G401 (cell line): ENCODE measurements at regions not wholly inside any gene's neighbourhood (a gene's known extent, or its start where the extent isn't known, plus 50 kb on each side); places are given as distances from the start of the nearest gene placed in this dataset.

Experiments used
- DNase-seq: peaks from one replicate; pipeline ENCODE4 v3.0.0-alpha.2; 2015; ENCODE audit warnings: low spot score
- in situ Hi-C: cut with HindIII; loops from 2 replicates; pipeline ENCODE4 v1.10.0; 2016; ENCODE audit warnings: low sequenced_read_pairs, mixed read lengths

GRCh38 chr5:90022002-90022710 is 387.4 kb downstream of the CETN3 start:
- no peak for DNase-seq
- in situ Hi-C loops, result no loop called here

DNA sequence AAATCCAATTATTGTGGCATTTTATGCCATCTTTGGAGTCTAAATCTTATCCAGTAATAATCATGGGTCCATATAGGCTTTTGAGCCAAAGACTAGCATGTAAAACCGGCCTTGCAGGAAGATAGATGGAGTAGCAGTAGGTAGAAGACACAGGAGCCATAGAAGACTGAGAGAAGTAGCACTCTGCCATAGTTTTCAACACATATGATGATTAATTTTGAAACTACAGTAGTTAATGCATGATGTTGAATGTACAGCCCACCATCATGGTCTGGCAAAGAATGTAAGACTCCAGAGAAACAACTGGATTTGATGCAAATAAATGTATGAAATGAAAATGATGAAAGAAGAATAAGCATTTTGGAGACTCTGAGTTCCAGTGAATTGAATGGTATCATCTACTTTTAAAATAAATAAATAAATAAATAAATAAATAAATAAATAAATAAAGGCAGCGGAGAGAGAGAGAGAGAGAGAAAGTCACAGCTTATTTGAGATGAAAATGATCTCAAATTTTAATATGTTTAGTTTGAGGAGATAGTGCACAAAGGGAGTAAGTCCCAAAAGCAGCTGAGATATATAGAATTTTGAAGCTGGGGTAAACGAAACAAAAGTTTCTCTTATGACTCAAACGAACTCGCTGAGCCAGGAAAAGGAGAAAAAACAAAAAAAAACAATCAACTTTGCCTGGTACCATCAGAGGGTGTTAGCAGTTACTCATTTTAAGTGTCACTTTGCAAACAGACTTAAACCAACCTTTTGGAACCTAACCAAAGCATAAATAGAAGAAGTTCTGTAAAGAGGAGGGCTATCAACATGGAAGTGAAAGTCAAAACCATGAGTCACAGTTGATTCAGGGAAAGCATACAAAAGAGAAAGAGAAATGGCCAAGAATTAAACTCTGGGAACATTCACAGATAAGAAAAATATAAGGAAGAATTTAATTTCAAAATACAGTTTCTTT is 388.7 kb downstream of the CETN3 start:
- in situ Hi-C loops, result no loop called here
- DNase-seq, result no peak

DNA sequence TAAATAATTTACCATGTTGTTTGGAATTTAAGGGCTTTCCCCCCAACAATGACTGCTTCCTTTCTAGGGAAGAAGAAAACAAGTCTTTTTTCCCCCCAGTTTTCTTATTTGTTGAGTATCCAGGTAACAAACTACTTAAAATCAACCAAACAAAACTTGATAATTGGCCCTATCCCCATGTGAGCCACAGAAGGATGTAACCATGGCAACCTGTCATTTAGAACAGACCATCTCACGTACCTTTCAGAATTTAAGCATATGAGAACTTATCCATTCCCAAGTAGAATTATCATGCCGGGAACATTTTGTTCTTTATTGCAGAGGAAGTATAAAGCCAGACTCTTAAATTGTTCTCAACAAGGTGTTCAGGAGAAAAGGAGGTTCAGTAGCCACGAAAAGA is 392.3 kb downstream of the CETN3 start:
- no peak for DNase-seq
- in situ Hi-C loops, result no loop called here

- no peak for DNase-seq
- in situ Hi-C loops, result no loop called here
Observed at GRCh38 chr5:90015584-90016018, 394.0 kb downstream of the CETN3 start.

DNA sequence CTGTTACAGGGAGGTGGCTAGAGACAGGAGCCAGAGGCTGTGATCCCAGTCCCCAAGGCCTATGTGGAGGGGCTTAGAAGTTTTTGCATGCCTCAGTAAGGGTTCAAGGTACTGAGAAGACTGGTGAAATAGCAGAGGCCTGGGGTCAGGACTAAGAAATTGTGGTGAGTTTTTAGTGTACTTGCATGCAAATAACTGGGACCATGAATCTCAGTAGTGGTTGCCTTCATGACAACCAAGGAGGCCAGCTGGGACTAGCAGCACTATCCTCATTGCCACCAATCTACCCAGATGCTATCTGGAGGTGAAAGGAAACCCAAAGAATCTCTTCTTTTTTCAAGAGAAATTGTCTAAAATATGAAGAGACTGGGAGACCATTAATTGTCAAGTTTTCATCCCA is 395.1 kb downstream of the CETN3 start:
- DNase-seq, result no peak
- in situ Hi-C loops, result no loop called here

- DNase-seq, result no peak
- in situ Hi-C loops, result no loop called here
Observed at GRCh38 chr5:90000351-90000750, 409.2 kb downstream of the CETN3 start.

GRCh38 chr5:89998519-89999305 is 410.8 kb downstream of the CETN3 start:
- in situ Hi-C loops, result no loop called here
- DNase-seq, result no peak

- in situ Hi-C loops, result no loop called here
- no peak for DNase-seq
Observed at GRCh38 chr5:89996890-89997289, 412.7 kb downstream of the CETN3 start.

DNA sequence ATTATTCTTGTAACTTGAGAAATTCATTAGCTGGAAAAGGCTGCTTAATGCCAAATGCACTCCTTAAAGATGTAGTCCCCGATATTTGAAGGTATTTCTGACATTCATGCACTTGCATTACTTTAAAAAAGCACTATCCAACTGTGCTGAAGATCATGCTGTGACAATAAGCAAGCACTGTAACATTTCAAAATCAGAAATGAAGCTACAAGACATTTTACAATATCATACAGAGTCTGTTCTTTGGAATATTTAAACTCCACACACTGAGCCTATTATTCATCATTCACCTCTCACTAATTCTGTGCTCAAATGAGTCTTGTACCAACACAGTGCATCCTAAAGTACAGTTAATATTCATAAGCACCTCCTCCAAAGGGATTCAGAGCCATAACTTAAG is 413.2 kb downstream of the CETN3 start:
- no peak for DNase-seq
- in situ Hi-C loops, result no loop called here

GRCh38 chr5:89994266-89994665 is 415.3 kb downstream of the CETN3 start:
- in situ Hi-C loops, result no loop called here

DNA sequence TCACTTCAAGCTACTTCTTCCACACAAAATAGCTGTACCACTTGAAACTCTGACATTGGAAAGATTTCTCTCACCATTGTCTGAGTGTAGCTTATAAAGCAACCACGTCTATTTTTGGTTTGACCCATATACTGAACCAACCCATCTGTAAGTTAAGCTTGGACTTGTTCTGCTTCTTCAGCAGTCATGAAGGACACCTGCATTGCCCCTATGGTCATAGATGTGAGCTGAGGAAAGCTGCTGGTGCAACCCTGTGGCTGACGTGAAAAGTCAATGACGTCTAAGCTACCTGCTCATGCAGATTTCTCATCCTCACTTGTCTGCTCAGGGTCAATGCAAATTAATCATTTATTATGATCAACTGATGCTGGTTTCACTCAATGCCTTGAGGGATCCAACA is 417.4 kb downstream of the CETN3 start:
- DNase-seq, result no peak

More at GRCh38 chr5:89994266-89994665, 415.3 kb downstream of the CETN3 start:
- DNase-seq, result no peak

DNA sequence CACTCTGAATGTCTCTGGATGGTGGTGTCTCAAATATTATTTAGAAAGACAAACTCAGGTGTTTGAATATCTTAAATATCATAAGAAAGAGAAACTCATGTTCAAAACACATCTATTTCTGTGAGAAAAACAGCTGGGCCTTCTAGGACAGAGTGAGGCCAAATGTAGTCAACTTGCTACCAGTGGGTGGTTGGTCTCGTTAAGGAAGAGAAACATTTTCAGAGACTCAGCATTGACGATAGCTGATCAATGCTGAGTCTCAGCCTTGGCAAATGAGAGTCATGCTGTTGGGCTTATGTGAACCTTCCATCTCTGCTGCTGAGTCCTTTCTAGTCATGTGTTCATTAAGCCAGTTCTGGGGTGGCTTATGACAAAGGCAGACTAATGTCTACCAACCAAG is 418.0 kb downstream of the CETN3 start:
- DNase-seq, result no peak
- in situ Hi-C loops, result no loop called here

More for the DNA sequence above, 417.4 kb downstream of the CETN3 start:
- in situ Hi-C loops, result no loop called here

GRCh38 chr5:89989776-89990175 is 419.8 kb downstream of the CETN3 start:
- in situ Hi-C loops, result no loop called here
- no peak for DNase-seq

- in situ Hi-C loops, result no loop called here
- no peak for DNase-seq
Observed at GRCh38 chr5:89988998-89989655, 420.4 kb downstream of the CETN3 start.

DNA sequence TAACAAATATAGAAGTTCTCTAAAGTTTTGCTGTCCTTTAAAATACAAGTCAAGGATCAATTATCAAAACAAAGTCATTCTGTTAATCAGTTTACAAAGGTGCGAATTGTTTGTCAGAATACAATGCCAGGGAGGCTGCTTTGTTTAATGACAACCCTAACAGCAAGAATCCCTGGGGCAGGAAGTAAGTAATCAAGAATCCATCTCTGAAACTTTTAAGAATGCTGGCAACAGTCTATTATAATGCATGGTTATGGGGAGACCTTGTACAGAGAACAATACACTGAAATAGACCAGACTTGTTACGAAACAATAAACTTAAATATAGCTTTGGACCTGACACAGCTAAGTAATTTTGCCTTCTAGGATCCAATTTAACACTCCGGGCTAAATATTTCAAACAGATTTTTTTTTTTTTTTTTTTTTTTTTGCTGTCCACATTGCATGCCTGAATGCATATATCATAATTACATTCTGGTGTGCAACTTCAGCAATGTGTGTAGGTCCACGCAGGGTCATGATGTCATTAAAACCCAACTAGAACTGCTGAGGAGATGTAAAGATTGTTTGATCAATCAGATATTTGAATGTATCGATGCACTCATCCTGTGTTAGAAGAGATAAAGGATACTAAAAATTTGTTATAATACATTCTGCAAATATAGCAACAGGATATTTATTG is 421.3 kb downstream of the CETN3 start:
- DNase-seq, result no peak
- in situ Hi-C loops, result no loop called here

- in situ Hi-C loops, result no loop called here
- no peak for DNase-seq
Observed at GRCh38 chr5:89983216-89983615, 426.3 kb downstream of the CETN3 start.

- DNase-seq, result no peak
- in situ Hi-C loops, result no loop called here
Observed at GRCh38 chr5:89981878-89982773, 427.4 kb downstream of the CETN3 start.

DNA sequence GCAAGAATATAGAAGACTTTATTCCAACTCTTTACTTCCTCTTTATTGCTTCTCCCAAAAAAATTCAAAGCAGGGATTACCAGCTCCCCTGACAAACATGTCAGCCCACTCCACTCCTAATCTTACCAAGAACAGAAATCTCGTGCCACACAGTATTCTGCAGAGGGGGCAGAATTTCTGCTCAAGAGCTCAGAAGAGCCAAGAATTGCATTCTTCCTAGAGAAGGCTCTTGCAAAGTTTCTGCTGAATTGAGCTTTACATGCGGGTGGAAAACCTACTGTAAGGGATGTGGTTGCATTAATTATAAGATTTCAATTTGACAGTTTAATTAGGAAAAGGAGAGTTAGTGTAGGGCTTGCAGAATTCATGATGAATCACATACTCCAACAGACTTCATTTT is 428.5 kb downstream of the CETN3 start:
- in situ Hi-C loops, result no loop called here
- no peak for DNase-seq
